NCI-H128 (cell line): ENCODE measurements at regions not wholly inside any gene's neighbourhood (a gene's known extent, or its start where the extent isn't known, plus 50 kb on each side); places are given as distances from the start of the nearest gene placed in this dataset.
"Not testable (repeated sequence)": the region's sequence is repeated elsewhere in the genome, so short reads cannot be mapped to it uniquely, and the experiment has no call there.

Experiments used
- DNase-seq: peaks from one replicate; lab custom pipeline; 2025; ENCODE audit not compliant: unreplicated experiment; lab: John Stamatoyannopoulos, UW

DNA sequence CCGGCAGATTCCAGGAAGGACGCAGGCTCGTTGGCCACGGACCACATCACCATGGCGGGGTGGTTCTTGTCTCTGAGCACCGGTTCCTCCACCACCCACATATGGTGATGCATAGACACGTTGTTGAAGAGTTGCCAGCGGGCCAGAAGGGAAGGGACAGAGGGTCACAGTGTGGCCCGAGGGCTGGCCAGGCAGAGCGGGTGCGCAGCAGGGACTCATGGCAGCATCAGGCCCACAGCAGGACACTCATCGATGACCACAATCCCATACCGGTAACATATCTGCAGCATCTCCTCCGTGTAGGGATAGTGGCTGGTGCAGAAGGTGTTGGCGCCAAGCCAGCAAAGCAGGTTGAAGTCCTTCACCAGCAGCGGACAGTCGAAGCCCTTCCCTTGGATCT, 469.2 kb upstream of the FAM174A start:
- DNase-seq, result not testable (repeated sequence)

- no peak for DNase-seq
These were observed 491.7 kb upstream of the FAM174A start for GRCh38 chr5:100043475-100043874.

DNA sequence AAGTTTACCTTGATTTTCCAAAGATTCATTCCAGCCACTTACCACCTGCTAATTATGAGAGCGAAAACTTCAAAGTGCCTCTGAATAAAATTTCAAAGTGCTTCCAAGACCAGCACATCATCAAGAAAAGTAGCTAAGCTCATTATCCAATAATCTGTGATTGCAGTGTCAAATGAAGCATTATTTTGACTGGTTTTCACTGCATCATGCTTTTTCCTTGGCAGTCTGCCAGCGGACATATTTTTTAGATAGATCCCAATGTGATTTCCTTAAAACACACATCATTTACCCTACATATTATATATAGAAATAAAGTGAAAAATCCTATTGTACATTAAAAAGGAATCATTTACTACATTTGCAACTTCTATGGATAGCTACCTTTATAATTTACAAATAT, 508.6 kb upstream of the FAM174A start:
- DNase-seq, result no peak

DNA sequence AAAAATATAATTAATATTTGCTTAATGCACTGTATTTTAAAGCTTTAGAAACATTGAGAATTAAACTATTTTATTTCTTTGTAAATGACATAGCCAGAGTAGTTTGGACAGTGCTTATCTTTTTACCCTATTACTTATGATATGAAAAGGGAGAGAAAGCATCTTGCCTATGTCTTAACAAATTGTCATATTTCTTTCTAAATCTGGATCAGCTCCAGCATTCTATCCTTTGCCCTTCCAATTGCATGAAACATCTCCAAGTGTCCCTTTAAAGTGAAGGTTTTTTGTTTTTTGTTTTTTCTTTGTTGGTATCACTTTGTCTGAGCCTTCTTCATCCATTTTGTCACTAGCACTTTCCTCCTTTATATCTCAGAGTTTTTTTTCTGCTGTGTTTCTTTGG, 511.6 kb upstream of the FAM174A start:
- no peak for DNase-seq

DNA sequence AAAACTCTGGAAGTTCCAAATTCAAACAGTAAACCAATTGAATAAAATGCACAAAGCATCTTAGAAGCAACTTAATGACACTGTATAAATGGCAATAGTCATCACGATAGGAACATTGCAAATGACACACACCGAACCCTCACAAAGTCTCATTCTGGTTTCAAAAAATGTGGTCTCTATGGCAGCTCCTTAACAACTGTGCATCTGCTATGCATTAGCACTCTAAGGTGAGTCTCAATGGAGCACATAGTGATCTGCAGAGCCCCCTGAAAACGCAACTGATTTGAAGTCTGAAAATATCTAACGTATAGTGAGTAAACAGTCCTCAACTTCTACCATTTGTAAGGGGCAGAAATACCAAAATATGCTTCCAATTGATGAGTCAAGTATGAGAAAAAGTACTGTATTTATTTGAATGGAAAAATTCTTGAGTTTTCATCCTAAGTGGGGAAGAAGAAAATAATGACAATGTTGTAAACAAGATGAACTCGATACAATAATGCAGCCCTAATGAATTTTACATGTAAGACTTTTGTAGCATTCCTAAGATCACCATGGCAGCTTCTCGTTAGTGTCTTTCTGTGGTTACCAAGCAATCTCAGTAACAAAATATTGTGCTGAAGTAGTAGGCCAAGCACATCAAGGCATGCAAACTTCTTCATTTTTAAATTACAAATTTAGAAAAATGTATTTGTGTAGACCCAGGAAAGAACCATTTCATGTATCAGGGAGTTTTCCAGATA, 517.5 kb upstream of the FAM174A start:
- DNase-seq, result no peak

DNA sequence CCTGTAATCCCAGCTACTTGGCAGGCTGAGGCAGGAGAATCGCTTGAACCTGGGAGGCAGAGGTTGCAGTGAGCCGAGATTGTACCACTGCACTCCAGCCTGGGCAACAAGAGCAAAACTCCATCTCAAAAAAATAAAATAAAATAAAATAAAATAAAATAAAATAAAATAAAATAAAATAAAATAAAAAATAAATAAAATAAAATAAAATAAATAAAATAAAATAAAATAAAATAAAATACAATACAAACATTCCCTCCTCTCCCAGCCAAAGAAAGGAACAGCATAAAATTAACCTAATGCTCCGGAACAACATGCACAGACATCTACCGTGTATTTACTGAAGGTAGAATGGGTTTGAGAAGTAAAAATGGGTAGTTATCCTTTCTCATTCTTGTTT, 521.9 kb upstream of the FAM174A start:
- DNase-seq, result not testable (repeated sequence)

- DNase-seq, result not testable (repeated sequence)
These were observed 524.0 kb upstream of the FAM174A start for GRCh38 chr5:100011160-100011559.

- DNase-seq, result no peak
These were observed 530.2 kb upstream of the FAM174A start for GRCh38 chr5:100004969-100005368.

DNA sequence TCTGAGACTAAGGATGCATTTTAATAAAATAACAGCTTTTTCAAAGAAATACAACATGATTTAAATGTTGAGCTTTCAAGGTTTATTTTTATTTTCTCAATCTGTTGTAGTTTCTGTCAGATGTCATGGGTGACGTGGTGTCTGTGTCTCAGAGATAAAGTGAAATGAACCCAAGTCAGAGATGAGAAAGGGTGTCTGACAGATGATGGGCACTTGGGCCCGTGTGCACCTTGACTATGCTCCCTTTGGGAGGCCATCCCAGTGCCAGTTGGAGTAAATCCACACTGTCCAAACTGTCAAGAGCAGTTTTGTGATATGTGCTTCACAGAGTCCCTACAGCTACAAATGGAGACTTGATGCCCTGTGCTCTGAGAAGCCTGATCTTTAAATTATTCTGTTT, 536.9 kb upstream of the FAM174A start:
- DNase-seq, result no peak

DNA sequence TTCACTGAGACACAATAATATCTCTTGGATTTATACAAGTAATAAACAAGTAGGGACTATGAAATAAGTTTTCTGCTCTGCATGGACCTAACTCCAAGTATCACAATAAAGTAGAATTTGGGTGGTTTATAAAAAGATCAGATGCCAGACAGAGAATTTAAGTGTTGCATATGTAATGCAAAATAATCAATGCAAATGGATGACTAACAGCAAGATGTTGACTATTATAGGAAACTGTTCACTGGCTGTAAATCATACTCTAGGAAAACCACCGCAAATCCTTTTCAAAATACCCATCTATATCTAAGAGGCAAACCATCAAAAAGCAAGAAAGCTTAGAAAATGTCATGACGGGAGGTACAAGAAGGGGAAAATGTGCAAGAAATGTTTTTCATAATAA, 539.8 kb upstream of the FAM174A start:
- DNase-seq, result no peak

DNA sequence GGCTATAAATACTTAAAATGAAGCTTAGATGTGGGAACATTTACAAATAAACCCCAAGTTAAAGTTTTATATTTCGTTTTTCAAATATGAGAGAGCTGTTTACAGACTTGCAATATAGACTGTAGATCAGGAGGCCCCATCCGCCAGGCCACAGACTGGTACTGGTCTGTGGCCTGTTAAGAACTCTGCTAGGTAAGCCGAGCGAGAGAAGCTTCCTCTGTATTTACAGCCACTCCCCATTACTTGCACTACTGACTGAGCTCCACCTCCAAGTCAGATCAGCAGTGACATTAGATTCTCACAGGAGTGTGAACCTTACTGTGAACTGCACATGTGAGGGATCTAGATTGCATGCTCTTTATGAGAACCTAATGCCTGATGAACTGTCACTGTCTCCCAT, 561.4 kb upstream of the FAM174A start:
- DNase-seq, result no peak

- DNase-seq, result no peak
These were observed 579.2 kb upstream of the FAM174A start for GRCh38 chr5:99955962-99956361.

- no peak for DNase-seq
These were observed 580.2 kb upstream of the FAM174A start for GRCh38 chr5:99955006-99955405.

GRCh38 chr5:99949969-99950524, 585.1 kb upstream of the FAM174A start:
- DNase-seq, result no peak

DNA sequence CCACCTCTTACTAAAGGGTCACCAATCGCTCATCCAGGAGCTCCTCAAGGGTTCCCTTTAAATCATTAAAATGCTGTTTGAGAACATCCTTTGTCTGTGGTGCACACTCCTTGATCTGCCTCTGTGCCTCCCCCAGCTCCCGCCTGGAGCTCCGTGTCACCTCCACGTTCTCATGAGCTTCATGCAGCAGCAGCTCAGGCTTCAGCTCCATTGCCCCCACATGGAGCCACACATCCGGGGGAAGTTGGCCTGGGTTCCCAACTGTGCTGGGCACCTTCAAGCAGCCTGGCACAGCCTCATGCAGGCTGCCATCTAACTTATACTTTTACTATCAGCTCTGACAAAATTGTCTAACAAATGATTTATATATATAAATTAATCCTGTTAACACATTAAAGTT, 585.8 kb upstream of the FAM174A start:
- no peak for DNase-seq

GRCh38 chr5:99948850-99949249, 586.3 kb upstream of the FAM174A start:
- DNase-seq, result no peak

DNA sequence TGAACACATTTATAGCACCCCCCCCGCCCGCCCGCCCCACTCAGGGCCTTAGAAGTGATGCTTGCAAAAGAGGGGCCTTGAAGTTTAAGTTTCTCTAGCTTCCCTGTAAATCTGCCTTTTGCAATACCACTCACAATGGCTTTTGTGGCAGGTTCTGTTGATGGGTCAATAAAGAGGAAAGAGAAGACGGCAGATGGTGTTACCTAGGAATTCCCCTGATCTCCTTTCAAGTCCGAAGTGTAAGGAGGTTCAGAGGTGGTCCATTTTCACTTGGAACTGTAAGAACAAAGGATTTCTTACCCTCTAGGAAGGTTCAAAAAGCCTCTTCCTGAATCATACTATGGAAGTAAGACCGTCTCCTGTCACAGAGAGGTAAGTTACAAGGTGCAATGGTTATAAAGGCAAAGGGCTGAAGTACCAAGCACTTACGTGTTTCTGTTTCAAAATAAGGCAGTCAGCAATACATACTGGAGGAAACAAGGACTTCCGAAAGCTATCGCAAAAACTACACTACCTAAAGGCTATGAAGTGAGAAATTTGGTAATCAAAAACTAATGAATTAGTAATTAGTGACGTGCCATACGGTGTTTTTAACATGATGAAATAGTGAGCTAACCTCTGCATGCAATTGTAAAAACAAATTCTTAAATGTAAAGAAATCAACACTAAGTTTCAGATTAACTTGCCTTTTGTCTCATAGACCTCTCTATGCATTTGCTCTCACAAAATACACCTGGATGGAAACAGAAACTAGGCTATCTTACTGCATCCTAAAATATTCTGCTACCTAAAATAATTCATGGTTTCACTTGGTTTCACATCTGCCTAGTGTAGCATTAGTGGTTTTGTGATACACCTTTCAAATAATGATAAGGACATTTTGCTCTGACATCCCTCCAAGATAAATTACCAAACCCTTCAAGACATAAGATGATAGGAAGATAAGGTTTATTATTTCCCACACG, 589.4 kb upstream of the FAM174A start:
- no peak for DNase-seq

GRCh38 chr5:99940540-99940939, 594.6 kb upstream of the FAM174A start:
- DNase-seq, result no peak

GRCh38 chr5:99936911-99937310, 598.3 kb upstream of the FAM174A start:
- no peak for DNase-seq

GRCh38 chr5:99929806-99930135, 605.4 kb upstream of the FAM174A start:
- no peak for DNase-seq

DNA sequence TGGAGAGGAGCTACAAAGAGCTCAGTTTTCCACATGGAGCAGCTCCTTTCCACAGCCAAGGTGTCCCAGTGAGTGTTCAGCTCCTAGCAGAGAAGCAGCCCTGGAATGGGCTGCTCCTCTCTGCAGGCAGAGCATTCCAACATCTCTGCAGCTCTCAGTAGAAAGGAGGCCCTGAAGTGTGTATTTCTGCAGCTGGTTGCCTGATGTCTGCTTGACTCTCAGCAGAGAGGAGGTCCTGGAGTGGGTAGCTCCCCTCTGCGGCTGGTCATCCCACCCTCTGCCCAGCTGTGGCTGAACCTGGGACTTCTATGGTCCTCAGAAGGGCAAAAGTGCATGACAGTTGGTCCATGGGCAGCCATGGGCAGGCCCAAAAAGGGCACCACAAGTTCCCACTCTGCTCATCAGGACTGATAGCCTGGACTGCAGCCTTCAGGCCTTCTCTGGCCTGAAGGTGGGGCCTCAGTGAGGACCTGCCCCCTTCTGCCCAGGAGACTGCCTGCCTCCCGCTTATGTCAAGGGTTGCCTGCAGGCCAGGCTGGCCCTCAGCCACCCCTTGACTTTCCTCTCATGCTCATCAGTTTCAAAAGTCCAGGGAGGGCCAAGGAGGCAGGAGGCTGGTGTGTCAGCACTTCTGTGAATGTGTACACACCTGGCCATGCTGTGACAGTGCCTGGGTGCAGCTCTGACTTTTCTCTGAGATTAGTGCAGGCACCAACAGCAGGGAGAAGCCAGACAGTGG, 605.9 kb upstream of the FAM174A start:
- no peak for DNase-seq
